ENCODE measurements at regions not wholly inside any gene's neighbourhood (a gene's known extent, or its start where the extent isn't known, plus 50 kb on each side); places are given as distances from the start of the nearest gene placed in this dataset.
"Not testable (repeated sequence)": the region's sequence is repeated elsewhere in the genome, so short reads cannot be mapped to it uniquely, and the experiment has no call there.

- not testable (repeated sequence) for DNase-seq (ENCODE audit: extremely low read depth, low read depth); H3K4me3 ChIP-seq (replicated peaks; ENCODE audit: low read depth, low read length)
Observed at GRCh38 chr18:7178568-7178967, 52.3 kb upstream of the LRRC30 start.

GRCh38 chr18:7177116-7177744 is 53.7 kb upstream of the LRRC30 start:
- TF ChIP-seq CTCF (IDR thresholded peaks at IDR 0.05; ENCODE audit: low read depth, low read length, missing control alignments), result peak; percentile 71
- no peak overlapping the region for H3K4me3 ChIP-seq (replicated peaks; ENCODE audit: low read depth, low read length)
- peak; percentile 38 for DNase-seq (ENCODE audit: extremely low read depth, low read depth)

- DNase-seq (ENCODE audit: extremely low read depth, low read depth), result no peak
- no peak for TF ChIP-seq CTCF (IDR thresholded peaks at IDR 0.05; ENCODE audit: low read depth, low read length, missing control alignments)
- H3K4me3 ChIP-seq (replicated peaks; ENCODE audit: low read depth, low read length), result no peak overlapping the region
Observed at GRCh38 chr18:7174344-7175095, 56.4 kb upstream of the LRRC30 start.

- no peak overlapping the region for H3K4me3 ChIP-seq (replicated peaks; ENCODE audit: low read depth, low read length)
Observed at GRCh38 chr18:7173216-7173615, 55.6 kb upstream of the LAMA1 start.

GRCh38 chr18:7172611-7173010 is 55.0 kb upstream of the LAMA1 start:
- no peak for TF ChIP-seq CTCF (IDR thresholded peaks at IDR 0.05; ENCODE audit: low read depth, low read length, missing control alignments)
- H3K4me3 ChIP-seq (replicated peaks; ENCODE audit: low read depth, low read length), result no peak overlapping the region
- DNase-seq (ENCODE audit: extremely low read depth, low read depth), result no peak

More at GRCh38 chr18:7173216-7173615, 55.6 kb upstream of the LAMA1 start:
- no peak for TF ChIP-seq CTCF (IDR thresholded peaks at IDR 0.05; ENCODE audit: low read depth, low read length, missing control alignments)
- no peak for DNase-seq (ENCODE audit: extremely low read depth, low read depth)

GRCh38 chr18:7170292-7170691 is 52.7 kb upstream of the LAMA1 start:
- no peak for TF ChIP-seq CTCF (IDR thresholded peaks at IDR 0.05; ENCODE audit: low read depth, low read length, missing control alignments)
- DNase-seq (ENCODE audit: extremely low read depth, low read depth), result no peak
- no peak overlapping the region for H3K4me3 ChIP-seq (replicated peaks; ENCODE audit: low read depth, low read length)

- H3K4me3 ChIP-seq (replicated peaks; ENCODE audit: low read depth, low read length), result no peak overlapping the region
- DNase-seq (ENCODE audit: extremely low read depth, low read depth), result no peak
- TF ChIP-seq CTCF (IDR thresholded peaks at IDR 0.05; ENCODE audit: low read depth, low read length, missing control alignments), result no peak
Observed at GRCh38 chr18:7169601-7170000, 52.0 kb upstream of the LAMA1 start.

Measured in HFF-Myc (cell line).